ENCODE measurements at regions not wholly inside any gene's neighbourhood (a gene's known extent, or its start where the extent isn't known, plus 50 kb on each side); places are given as distances from the start of the nearest gene placed in this dataset.

GRCh38 chr2:234570476-234570875, 73.6 kb upstream of the ARL4C start:
- H3K4me1 ChIP-seq (ENCODE audit: insufficient read depth, low read length, poor library complexity, severe bottlenecking), result no peaks in the 10 kb centered on the region
- no peak for TF ChIP-seq EZH2 (IDR thresholded peaks at IDR 0.05; ENCODE audit: borderline replicate concordance, low read depth, low read length, poor library complexity, severe bottlenecking)
- no peak for TF ChIP-seq CTCF (conservative IDR thresholded peaks at IDR 0.05; ENCODE audit: low read depth, low read length)
- no peaks in the 10 kb centered on the region for H3K9me3 ChIP-seq (ENCODE audit: low read depth, low read length, poor library complexity, severe bottlenecking)
- H3K36me3 ChIP-seq (ENCODE audit: insufficient read depth, low read length, poor library complexity, severe bottlenecking), result no peaks in the 10 kb centered on the region
- ChIA-PET CTCF (no interaction called here), POLR2A (ENCODE audit: low non-redundant PET) (no interaction called here)
- no peak for DNase-seq (ENCODE audit: low spot score)
- H3K4me3 ChIP-seq (ENCODE audit: low read depth, low read length, poor library complexity, severe bottlenecking), result no peak overlapping the region
- no peak overlapping the region for H3K27ac ChIP-seq (ENCODE audit: low read depth, low read length, poor library complexity, severe bottlenecking)
- BruUV-seq (replicated peaks), result no TSS peak
- H3K27me3 ChIP-seq (replicated peaks; ENCODE audit: insufficient read depth, low read depth, low read length, poor library complexity), result no peaks in the 10 kb centered on the region
- intact Hi-C loops (cut with micrococcal nuclease; ENCODE audit: unreplicated experiment), result no loop called here

- no peaks in the 10 kb centered on the region for H3K27me3 ChIP-seq (replicated peaks; ENCODE audit: insufficient read depth, low read depth, low read length, poor library complexity)
- no peak for DNase-seq (ENCODE audit: low spot score)
- no peak overlapping the region for H3K27ac ChIP-seq (ENCODE audit: low read depth, low read length, poor library complexity, severe bottlenecking)
- ChIA-PET CTCF (no interaction called here), POLR2A (ENCODE audit: low non-redundant PET) (no interaction called here)
- H3K9me3 ChIP-seq (ENCODE audit: low read depth, low read length, poor library complexity, severe bottlenecking), result no peaks in the 10 kb centered on the region
- H3K4me3 ChIP-seq (ENCODE audit: low read depth, low read length, poor library complexity, severe bottlenecking), result no peak overlapping the region
- BruUV-seq (replicated peaks), result no TSS peak
- intact Hi-C loops (cut with micrococcal nuclease; ENCODE audit: unreplicated experiment), result no loop called here
- peaks cover 4% of the 10 kb centered on the region for H3K4me1 ChIP-seq (ENCODE audit: insufficient read depth, low read length, poor library complexity, severe bottlenecking)
- no peaks in the 10 kb centered on the region for H3K36me3 ChIP-seq (ENCODE audit: insufficient read depth, low read length, poor library complexity, severe bottlenecking)
- TF ChIP-seq CTCF (conservative IDR thresholded peaks at IDR 0.05; ENCODE audit: low read depth, low read length), result no peak
- TF ChIP-seq EZH2 (IDR thresholded peaks at IDR 0.05; ENCODE audit: borderline replicate concordance, low read depth, low read length, poor library complexity, severe bottlenecking), result no peak
These were observed 73.0 kb upstream of the ARL4C start for GRCh38 chr2:234569776-234570430.

- Histone ChIP-seq H3K27ac (ENCODE audit: low read depth, low read length, poor library complexity, severe bottlenecking) (no peak overlapping the region), H3K36me3 (ENCODE audit: insufficient read depth, low read length, poor library complexity, severe bottlenecking) (no peaks in the 10 kb centered on the region), H3K9me3 (ENCODE audit: low read depth, low read length, poor library complexity, severe bottlenecking) (no peaks in the 10 kb centered on the region), H3K4me1 (ENCODE audit: insufficient read depth, low read length, poor library complexity, severe bottlenecking) (peaks cover 6% of the 10 kb centered on the region), H3K27me3 (replicated peaks; ENCODE audit: insufficient read depth, low read depth, low read length, poor library complexity) (no peaks in the 10 kb centered on the region), H3K4me3 (ENCODE audit: low read depth, low read length, poor library complexity, severe bottlenecking) (no peak overlapping the region)
- BruUV-seq (replicated peaks), result no TSS peak
- POLR2A ChIA-PET (ENCODE audit: low non-redundant PET), result no interaction called here
- CTCF ChIA-PET, result no interaction called here
- DNase-seq (ENCODE audit: low spot score), result no peak
- no peak for TF ChIP-seq CTCF (conservative IDR thresholded peaks at IDR 0.05; ENCODE audit: low read depth, low read length)
- no peak for TF ChIP-seq EZH2 (IDR thresholded peaks at IDR 0.05; ENCODE audit: borderline replicate concordance, low read depth, low read length, poor library complexity, severe bottlenecking)
- intact Hi-C loops (cut with micrococcal nuclease; ENCODE audit: unreplicated experiment), result no loop called here
These were observed 69.7 kb upstream of the ARL4C start for GRCh38 chr2:234566622-234567021.

All from A673 (cell line).